HEK293T (cell line): ENCODE measurements at regions not wholly inside any gene's neighbourhood (a gene's known extent, or its start where the extent isn't known, plus 50 kb on each side); places are given as distances from the start of the nearest gene placed in this dataset.

Experiments
- BHLHE40 ChIP-seq: fragments of 450-650 bp; IDR thresholded peaks from 2 replicates; pipeline ENCODE4 v1.6.1; 2016; ENCODE audit warnings: mild to moderate bottlenecking, moderate library complexity, borderline replicate concordance
- FOXA1 ChIP-seq: fragments of 450-650 bp; IDR thresholded peaks from 2 replicates; pipeline ENCODE4 v1.6.1; 2016; ENCODE audit warnings: mild to moderate bottlenecking
- FOXK2 ChIP-seq: fragments of 450-650 bp; IDR thresholded peaks from 2 replicates; pipeline ENCODE4 v1.6.1; 2016; ENCODE audit warnings: mild to moderate bottlenecking
- HDGF ChIP-seq: fragments of 450-650 bp; IDR thresholded peaks from 2 replicates; pipeline ENCODE4 v1.6.1; 2017; ENCODE audit warnings: antibody characterized with exemption, borderline replicate concordance
- L3MBTL2 ChIP-seq: fragments of 450-650 bp; conservative IDR thresholded peaks from 2 replicates; pipeline ENCODE4 v1.6.1; 2016; ENCODE audit warnings: mild to moderate bottlenecking
- SP1 ChIP-seq: fragments of 450-650 bp; IDR thresholded peaks from 2 replicates; pipeline ENCODE4 v1.6.1; 2017
- SUZ12 ChIP-seq: fragments of 450-650 bp; IDR thresholded peaks from 2 replicates; pipeline ENCODE4 v1.6.1; 2016; ENCODE audit warnings: mild to moderate bottlenecking
- TARDBP ChIP-seq: fragments of 450-650 bp; IDR thresholded peaks from 2 replicates; pipeline ENCODE4 v1.6.1; 2016
- ZNF384 ChIP-seq: fragments of 450-650 bp; IDR thresholded peaks from 2 replicates; pipeline ENCODE4 v1.6.1; 2016

DNA sequence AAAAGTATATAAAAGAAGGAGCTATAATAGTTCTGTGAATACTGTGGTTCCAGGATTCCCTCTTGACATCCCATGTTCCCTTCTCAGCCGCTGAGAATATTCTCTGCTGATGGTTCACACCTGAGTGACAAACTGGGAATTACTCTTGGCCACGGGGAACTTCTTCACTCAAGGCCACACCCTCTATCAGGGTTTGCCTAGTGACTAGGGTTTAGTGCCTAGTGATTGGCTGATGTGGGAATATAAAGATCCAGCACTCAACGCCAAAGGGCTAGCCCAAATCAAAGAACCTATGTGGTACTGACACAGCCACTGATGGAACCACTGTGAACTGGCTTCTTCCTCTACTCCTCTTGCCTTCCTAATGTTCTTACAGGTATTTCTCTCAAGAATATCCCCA is 248.4 kb downstream of the ASCL1 start:
- TF ChIP-seq L3MBTL2 (no peak), SUZ12 (no peak), BHLHE40 (no peak), ZNF384 (no peak), TARDBP (no peak), SP1 (no peak), HDGF (no peak), FOXK2 (no peak), FOXA1 (no peak)
